ENCODE measurements at regions not wholly inside any gene's neighbourhood (a gene's known extent, or its start where the extent isn't known, plus 50 kb on each side); places are given as distances from the start of the nearest gene placed in this dataset.

DNA sequence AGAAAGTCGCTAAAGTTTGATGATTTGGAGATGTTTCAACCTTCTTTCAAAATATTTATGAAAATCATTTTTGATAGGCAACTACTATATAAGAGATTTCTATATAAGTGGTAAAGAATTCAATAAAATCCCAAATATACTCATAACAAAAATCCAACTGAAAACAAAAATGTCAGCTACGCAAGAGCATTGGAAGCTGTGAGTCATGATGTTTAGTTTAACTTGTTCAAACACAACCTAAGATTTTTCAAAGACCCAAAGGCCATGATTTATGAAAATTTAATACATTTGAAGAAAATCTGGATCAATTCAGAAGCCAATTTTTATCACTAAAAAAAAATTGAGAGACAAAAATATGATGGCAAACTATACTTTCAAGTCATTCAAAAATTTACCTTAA is 226.6 kb downstream of the MZT1 start:
- DNase-seq (ENCODE audit: low read depth in 1 of 2, low spot score in 1 of 2) = no peak
- no peaks in the 10 kb centered on the region for H3K27me3 ChIP-seq (ENCODE audit: insufficient read depth, poor library complexity, severe bottlenecking)
- H3K27ac ChIP-seq (replicated peaks) = no peak overlapping the region
- no peak overlapping the region for H3K4me3 ChIP-seq (replicated peaks; ENCODE audit: insufficient read depth, low read length)
- TF ChIP-seq, protein P1, sequence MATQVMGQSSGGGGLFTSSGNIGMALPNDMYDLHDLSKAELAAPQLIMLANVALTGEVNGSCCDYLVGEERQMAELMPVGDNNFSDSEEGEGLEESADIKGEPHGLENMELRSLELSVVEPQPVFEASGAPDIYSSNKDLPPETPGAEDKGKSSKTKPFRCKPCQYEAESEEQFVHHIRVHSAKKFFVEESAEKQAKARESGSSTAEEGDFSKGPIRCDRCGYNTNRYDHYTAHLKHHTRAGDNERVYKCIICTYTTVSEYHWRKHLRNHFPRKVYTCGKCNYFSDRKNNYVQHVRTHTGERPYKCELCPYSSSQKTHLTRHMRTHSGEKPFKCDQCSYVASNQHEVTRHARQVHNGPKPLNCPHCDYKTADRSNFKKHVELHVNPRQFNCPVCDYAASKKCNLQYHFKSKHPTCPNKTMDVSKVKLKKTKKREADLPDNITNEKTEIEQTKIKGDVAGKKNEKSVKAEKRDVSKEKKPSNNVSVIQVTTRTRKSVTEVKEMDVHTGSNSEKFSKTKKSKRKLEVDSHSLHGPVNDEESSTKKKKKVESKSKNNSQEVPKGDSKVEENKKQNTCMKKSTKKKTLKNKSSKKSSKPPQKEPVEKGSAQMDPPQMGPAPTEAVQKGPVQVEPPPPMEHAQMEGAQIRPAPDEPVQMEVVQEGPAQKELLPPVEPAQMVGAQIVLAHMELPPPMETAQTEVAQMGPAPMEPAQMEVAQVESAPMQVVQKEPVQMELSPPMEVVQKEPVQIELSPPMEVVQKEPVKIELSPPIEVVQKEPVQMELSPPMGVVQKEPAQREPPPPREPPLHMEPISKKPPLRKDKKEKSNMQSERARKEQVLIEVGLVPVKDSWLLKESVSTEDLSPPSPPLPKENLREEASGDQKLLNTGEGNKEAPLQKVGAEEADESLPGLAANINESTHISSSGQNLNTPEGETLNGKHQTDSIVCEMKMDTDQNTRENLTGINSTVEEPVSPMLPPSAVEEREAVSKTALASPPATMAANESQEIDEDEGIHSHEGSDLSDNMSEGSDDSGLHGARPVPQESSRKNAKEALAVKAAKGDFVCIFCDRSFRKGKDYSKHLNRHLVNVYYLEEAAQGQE (IDR thresholded peaks at IDR 0.05; ENCODE audit: insufficient replicate concordance, low read depth) = no peak
- TF ChIP-seq POLR2AphosphoS5 (IDR thresholded peaks at IDR 0.05; ENCODE audit: low read depth) (no peak), SPI1 (IDR thresholded peaks at IDR 0.05; ENCODE audit: borderline replicate concordance, low read depth) (no peak)

DNA sequence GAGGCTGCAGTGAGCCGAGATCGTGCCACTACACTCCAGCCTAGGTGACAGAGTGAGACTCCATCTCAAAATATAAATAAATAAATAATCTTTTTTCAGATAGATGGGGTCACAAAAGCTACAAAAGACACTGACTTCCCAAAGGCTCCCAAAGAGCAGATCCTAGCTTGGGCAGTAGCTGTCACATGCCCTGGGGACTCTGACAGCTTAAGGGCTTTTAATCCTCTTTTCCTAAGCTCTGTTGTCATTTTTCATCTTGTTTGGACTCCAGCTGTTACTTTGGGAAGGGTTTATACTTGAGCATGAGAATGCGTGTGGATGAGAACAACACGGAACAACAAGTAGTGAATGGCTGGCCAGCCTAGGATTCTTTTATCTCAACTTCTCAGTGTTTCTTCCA is 231.7 kb downstream of the MZT1 start:
- H3K27ac ChIP-seq (replicated peaks) = no peak overlapping the region
- no peak for DNase-seq (ENCODE audit: low read depth in 1 of 2, low spot score in 1 of 2)
- H3K4me3 ChIP-seq (replicated peaks; ENCODE audit: insufficient read depth, low read length) = no peak overlapping the region
- TF ChIP-seq GABPA (IDR thresholded peaks at IDR 0.05; ENCODE audit: low read depth) (no peak), POLR2AphosphoS5 (IDR thresholded peaks at IDR 0.05; ENCODE audit: low read depth) (no peak), SPI1 (IDR thresholded peaks at IDR 0.05; ENCODE audit: borderline replicate concordance, low read depth) (no peak)
- TF ChIP-seq, protein P2, sequence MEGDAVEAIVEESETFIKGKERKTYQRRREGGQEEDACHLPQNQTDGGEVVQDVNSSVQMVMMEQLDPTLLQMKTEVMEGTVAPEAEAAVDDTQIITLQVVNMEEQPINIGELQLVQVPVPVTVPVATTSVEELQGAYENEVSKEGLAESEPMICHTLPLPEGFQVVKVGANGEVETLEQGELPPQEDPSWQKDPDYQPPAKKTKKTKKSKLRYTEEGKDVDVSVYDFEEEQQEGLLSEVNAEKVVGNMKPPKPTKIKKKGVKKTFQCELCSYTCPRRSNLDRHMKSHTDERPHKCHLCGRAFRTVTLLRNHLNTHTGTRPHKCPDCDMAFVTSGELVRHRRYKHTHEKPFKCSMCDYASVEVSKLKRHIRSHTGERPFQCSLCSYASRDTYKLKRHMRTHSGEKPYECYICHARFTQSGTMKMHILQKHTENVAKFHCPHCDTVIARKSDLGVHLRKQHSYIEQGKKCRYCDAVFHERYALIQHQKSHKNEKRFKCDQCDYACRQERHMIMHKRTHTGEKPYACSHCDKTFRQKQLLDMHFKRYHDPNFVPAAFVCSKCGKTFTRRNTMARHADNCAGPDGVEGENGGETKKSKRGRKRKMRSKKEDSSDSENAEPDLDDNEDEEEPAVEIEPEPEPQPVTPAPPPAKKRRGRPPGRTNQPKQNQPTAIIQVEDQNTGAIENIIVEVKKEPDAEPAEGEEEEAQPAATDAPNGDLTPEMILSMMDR (IDR thresholded peaks at IDR 0.05; ENCODE audit: insufficient read depth, low read length) = no peak
- TF ChIP-seq, protein P1 (IDR thresholded peaks at IDR 0.05; ENCODE audit: insufficient replicate concordance, low read depth) = no peak
- no peaks in the 10 kb centered on the region for H3K27me3 ChIP-seq (ENCODE audit: insufficient read depth, poor library complexity, severe bottlenecking)

DNA sequence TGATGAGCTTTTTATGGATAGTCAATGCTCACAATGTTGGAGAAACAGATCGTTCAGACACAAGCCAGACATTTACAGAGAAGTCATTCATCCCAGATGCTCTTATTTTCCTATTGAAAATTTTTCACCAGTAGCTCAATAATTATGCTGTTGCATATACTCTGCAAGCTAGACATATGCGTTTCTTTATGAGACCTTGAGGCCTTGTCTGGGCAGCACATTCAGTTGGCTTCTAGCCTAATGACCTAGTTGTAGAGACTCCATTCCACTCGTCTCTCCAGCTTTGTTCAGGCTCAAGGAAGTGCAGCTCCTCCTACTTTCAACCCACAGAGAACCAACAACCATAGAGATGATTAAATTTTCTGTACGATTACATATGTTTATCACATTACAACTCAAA is 237.7 kb downstream of the MZT1 start:
- TF ChIP-seq GABPA (IDR thresholded peaks at IDR 0.05; ENCODE audit: low read depth) (no peak), SPI1 (IDR thresholded peaks at IDR 0.05; ENCODE audit: borderline replicate concordance, low read depth) (no peak), POLR2AphosphoS5 (IDR thresholded peaks at IDR 0.05; ENCODE audit: low read depth) (no peak)
- TF ChIP-seq, protein P2 (IDR thresholded peaks at IDR 0.05; ENCODE audit: insufficient read depth, low read length) = no peak
- TF ChIP-seq, protein P1 (IDR thresholded peaks at IDR 0.05; ENCODE audit: insufficient replicate concordance, low read depth) = no peak
- Histone ChIP-seq H3K27me3 (ENCODE audit: insufficient read depth, poor library complexity, severe bottlenecking) (no peaks in the 10 kb centered on the region), H3K27ac (replicated peaks) (no peak overlapping the region), H3K4me3 (replicated peaks; ENCODE audit: insufficient read depth, low read length) (no peak overlapping the region)
- DNase-seq (ENCODE audit: low read depth in 1 of 2, low spot score in 1 of 2) = no peak
